Putamen (tissue), 1 donor: ENCODE measurements at regions not wholly inside any gene's neighbourhood (a gene's known extent, or its start where the extent isn't known, plus 50 kb on each side); places are given as distances from the start of the nearest gene placed in this dataset.
A peak's percentile ranks its signal among the peaks of the same experiment; 100 is the strongest.

Experiments
- DNase-seq: peaks from one replicate; pipeline ENCODE4 v3.0.0-alpha.2; 2016; ENCODE audit warnings: low spot score

DNA sequence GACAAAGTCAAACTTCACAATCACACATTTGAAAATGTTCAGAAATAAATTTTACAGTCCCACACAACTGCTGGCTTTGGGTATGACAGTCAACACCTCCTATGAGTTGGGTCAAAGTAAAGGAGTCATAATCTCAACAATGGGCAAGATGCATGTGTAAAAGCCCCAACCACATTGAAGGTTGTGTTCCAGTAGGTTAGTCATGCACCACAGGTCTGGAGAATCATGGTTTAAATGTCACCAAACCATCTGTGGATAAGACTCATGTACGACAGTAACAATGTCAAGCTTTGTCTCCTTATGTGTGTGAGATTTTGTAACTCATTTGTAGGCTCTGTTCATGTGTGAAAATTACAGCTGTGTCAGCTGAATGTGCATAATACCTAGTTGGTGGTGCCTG is 1065.7 kb upstream of the AMELY start:
- DNase-seq: no peak

DNA sequence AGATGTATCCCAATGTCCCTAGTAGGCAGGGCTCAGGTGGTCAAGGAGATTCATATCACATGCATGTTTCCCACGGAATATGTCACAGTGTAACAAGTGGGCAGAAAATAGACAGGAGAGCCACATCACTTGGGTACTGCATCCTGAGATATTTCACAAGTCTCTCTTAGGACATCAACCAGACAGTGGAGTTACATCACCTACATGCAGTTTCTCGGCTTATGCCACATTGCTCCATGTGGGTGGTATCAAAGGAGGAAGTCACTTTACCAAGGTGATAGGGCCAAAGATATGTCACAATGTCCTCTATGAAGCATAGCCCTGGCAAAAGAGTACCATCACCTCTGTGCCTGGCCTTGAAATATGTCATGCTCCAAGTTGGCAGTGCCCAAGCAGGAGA is 1056.7 kb upstream of the AMELY start:
- DNase-seq: no peak

DNA sequence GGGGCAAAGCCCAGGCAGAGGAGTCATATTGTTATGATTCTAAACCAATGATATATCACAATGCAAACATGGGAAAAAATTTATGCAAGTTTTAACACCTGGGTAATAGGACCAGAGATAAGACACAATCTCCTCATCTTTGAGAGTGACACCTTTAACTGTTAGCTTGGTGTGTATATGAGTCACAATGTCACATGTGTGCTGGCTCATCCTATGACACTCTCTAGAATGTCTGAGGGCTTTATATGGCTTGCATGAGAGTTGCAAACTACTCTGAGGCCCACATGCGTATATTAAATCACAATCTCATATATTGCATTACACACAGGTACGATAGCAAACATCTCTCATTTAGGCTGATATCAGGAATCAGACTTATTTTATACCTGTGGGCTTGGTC is 1055.4 kb upstream of the AMELY start:
- DNase-seq: no peak

DNA sequence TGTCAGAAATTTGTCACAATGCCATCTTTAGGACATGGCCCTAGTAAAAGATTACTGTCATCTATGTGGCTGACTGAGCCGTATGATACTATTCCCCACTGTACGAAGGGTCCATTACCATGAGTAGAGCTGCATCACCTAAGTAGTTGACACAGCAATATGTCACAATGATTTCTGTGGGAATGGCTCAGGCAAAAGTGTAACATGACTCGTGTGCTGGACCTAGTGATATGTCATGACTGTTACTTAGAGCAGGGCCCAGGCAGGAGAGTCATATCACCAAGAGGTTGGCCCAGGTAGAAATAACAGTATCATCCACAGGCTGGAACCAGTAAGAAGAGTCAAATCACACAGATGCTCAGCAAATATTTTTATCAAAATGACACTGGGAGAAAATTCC is 1051.8 kb upstream of the AMELY start:
- no peak for DNase-seq

DNA sequence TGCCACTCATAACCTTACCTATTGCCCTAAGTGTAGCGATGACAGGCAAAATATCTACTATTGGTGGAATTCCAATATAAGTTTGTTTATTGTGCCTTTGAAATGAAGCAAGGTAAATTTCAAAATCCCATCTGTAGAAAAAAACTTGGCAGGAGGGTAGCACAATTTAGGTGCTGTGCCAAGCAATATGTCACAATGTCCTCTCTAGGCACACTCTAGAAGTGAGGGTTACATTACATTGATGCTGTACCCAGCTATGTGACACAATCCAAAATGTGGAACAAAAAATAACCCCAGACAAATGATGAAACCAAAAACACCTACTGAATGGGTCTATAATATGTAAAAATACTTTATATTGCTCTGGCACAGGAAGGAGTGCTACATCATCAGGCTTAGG is 1050.8 kb upstream of the AMELY start:
- DNase-seq: no peak

DNA sequence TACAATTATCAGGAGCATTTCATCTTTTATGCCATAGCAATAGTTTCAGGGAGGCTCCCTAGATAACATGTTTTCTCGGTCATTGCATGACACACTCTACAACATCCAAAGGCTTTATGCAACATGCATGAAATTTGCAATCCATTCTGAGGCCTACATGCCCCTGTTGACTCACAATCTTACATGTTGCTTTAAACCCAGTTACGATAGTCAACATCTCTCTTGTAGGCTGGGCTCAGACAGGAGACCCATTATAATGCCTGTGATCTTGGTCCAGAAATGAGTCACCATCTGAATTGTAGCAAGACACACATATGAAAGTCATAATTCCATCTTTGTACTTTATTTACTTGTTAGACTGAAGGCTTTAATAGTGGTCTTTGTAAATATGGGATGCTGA is 1050.3 kb upstream of the AMELY start:
- no peak for DNase-seq

DNA sequence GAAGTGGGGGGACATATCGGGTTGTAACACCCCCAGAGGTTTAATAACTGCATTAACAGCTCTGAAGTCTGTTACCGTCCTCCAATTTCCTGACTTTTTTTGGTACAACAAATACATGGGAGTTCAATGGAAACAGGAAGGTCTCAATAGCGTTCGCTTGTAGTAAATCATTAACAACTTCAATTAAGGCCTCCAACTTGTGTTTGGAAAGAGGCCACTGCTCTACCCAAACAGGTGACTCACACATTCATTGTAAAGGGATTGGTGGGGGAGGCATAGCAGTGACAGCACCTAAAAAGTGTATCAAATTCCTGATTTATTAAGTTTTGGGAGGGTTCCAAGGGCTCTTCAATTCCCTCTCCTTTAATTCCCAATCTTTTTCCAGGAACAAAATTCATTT is 1046.2 kb upstream of the AMELY start:
- DNase-seq: no peak

DNA sequence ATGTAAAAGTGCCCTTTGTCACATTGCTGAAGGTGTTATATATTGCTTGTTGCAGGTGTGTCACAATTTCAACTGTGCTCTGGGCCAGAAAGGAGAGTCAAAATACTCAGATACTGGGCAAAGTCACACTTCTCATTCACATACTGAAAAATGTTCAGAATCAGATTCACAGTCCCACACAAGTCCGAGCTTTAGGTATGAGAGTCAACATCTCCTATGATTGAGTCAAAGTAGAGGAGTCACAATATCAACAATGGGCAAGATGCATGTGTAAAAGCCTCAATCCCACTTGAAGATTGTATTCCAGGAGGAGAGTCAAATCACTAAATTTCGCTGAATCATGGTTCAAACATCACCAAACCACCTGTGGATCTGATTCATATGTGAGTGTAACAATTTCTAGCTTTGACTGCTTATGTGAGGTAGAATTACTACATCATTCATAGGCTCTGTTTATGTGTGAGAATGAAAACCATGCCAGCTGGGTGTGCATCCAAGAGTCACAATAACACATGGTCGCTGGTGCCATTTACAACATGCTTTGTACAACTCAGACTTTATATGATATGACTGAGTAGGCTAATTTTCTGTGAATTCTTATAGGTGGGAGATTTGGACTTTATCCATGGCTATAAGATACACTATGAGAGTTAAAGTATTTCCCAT is 1039.8 kb upstream of the AMELY start:
- DNase-seq: no peak

DNA sequence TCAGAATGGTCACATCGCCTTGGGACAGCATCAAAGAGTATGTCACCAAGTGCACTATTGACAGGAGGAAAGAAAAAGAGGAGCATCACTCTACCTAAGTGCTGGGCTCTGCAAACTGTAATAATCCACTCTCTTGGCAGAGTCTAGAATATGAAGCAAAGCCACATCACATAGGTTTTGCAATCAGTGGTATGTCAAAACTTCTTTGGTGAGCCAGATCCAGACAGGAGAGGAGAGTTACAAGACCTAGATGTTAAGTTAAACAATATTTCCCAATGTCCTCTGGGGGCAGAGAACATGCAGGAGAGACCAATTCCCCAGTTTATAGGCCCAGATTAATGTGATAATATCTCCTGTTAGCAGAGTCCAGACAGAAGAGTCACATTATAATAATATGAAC is 1032.6 kb upstream of the AMELY start:
- no peak for DNase-seq

DNA sequence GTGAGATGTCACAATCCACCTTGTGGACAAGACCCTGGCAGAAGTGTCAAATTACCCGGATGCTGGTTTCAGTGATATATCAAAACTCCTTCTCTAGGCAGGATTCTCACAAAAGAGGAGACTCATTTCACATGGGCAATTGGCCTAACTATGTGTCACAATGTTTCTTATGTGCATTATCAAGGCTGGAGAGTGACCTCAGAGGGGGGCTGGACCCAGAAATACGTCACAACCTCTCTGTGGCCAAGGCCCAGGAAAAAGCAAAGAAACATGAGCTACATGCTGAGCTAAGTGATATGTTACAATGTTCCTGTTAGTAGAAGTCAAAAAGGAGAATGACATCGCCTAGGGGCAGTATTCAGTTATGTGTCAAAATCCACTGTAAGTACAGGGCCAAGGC is 1031.2 kb upstream of the AMELY start:
- DNase-seq: no peak

DNA sequence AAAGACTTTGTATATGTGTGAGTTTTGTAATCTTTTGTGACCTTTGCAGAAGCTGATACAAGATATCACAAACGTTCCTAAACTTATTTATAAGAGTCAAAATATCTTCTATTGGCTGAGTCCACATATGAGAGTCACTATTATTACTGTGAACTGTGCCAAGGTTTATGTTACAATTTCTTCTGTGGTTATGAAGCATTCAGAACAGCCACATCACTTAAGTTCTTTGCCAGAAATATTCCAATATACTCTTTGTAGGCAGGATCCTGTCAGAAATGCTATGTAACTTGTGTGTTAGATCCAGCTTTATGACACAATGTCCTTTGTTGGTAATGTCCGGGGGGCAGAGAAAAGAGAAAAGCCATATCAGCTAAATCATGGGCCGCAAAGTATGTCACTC is 1030.3 kb upstream of the AMELY start:
- no peak for DNase-seq

DNA sequence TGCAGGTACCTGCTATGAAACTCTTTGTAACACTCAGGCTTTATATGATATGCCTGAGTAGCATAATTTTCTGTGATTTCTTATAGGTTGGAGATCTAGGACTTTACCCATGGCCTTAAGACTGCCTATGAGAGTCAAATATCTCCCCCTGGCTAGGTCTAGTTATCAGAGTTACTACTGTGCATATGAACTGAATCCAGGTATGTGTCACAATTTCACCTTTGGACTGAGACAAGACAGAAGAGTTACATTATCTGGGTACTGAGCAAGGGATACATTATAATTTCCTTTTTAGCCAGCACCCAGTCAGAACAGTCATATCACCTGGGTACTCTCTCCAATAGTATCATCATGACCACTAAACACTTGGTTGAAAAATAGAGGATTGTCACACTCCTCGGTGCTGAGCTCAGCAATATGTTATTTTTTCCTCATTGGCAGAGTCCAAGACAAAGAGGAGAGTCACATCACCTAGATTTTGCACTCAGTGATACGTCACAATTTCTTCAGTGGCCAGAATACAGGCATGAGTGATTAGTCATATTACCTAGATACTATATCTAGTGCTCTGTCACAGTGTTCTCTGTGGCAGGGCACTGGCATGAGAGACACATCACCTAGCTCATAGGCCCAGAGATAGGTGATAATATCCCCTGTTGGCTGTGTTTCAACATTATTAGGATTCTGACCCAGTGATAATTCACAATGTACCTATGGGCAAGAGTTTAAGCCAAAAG is 1027.6 kb upstream of the AMELY start:
- no peak for DNase-seq

DNA sequence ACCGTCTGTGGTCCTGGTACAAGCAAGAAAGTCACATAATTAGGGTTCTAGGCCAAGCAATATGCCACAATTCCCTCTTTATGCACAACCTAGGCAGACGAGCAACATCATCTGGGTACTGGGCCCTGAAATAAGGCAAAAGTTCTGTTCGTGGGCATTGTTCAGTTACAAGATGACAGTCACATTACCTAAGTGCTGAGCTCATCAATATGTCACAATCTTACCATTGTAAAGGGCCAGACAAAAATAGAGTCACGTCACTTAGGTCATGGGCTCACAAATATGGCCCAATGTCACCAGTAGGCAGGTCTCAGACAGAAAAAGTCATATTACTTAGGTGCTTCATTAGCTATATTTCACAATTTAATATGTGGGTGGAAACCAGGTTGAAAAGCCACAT is 1025.3 kb upstream of the AMELY start:
- DNase-seq: no peak

DNA sequence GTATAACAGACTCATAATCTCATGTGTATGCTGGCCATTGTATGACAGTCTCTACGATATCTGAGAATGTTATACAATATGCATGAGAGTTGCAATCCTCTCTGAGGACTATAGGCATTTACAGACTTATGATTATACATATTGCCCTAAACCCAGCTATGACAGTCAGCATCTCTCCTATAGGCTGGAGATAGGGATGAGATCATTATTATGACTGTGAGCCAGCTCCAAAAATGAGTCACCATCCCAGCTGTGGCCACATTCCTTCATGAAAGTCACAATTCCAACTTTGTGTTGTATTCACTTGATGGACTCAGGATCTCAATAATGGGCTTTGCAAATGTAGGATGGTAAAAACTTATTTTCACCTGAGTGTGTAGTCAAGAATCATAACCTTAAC is 1024.5 kb upstream of the AMELY start:
- DNase-seq: peak; percentile 0

DNA sequence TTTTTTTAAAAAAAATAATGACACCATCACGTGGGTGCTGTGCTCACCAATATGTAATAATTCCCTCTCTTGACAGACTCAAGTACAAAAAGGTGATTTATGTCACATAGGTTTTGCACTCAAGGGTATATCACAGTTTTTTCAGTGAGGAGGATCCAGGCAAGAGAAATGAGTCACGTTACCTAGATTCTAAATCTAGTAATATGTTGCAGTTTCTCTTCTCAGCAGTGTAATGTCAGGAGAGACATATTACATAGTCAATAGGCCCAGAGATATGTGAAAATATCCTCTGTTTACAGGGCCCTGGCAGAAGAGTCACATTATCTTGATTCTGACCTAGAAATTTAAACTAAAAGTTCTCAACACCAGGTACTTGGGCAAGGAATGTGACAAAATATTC is 1024.1 kb upstream of the AMELY start:
- DNase-seq: no peak

DNA sequence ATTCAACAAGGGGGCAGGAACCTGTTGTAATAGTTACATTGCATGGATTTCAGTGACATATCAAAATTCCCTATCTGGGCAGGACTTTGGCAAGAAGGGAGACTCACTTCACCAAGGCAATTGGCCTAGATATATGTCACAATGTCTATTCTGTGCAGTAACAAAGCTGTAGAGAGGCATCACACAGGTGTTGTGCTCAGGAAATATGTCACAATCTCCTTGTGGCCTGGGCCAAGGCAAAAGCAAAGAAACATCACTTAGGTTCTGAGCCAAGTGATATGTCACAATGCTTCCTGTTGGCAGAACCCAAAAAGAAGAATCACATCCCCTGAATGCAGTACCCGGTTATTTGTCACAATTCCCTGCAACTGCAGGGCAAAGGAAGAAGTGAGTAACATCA is 1020.9 kb upstream of the AMELY start:
- no peak for DNase-seq

DNA sequence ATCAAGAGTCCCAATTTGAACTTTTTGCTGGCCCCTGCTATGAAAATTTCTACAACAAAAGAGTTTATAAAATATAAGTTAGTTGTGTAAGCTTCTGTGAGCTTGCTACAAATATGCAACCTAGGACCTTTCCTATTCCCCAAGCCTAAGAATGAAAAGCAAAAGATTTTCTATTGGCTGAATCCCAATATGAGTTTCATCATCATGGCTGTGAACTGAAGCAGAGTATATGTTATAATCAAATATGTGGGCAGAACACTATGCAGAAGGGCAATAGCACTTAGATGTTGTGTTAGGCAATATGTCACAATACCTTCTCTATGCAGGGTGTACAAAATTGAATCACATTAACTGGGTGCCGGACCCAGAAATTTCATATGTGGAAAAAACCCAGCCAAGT is 1018.3 kb upstream of the AMELY start:
- DNase-seq: no peak

DNA sequence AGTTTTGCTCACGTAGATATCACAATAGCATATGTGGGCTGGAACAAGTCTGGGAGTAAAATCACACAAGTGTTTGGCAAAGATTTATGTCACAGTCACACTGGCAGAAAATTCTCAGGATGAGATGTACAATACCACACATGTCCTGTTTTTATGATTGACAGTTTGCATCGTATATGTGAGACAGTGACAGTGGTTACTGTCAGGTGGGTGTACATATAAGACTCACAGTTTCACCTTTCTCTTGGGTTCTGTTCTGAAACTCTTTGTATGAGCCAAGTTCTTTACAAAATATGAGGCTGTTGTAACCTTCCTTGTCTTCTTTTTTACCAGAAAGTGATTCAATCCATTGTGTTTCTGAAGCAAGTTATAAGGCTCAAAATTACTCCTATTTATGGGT is 1012.5 kb upstream of the AMELY start:
- DNase-seq: no peak

DNA sequence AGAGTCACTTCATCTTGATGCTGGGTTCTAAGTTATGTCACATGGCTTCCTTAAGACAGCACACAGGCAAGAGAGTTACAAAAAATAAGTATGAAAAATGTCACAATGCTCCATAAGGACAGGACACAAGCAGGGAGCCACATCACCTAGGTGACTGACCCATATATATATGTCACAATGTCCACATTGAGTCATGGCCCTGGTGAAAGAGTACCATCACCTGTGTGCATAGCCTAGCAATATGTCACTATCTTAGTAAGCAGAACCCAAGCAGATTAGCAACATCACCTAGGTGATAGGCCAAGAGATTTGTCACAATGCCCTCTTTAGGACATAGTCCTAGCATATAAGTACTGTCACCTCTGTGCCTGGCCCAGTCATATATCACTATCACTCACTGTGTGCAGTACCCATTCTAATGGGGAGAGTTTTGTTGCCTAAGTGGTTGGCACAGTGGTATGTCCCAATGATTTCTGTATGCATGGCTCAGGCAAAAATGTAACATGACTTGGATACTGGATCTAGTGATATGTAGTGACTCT is 1012.0 kb upstream of the AMELY start:
- no peak for DNase-seq

DNA sequence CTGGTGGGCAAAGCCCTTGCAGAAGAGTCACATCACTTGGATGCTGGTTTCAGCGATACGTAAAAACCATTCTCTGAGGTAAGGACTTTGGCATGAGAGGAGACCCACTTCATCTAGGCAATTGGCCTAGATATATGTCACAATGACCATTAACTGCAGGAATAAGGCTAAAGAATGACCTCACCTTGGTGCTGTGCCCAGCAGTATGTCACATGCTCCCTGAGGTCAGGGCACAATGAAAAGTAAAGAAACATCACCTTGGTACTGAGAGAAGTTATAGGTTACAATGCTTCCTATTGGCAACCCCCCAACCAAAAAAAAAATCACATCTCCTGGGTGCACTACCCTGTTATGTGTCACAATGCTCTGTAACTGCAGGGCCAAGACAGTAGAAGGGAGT is 1008.8 kb upstream of the AMELY start:
- no peak for DNase-seq

DNA sequence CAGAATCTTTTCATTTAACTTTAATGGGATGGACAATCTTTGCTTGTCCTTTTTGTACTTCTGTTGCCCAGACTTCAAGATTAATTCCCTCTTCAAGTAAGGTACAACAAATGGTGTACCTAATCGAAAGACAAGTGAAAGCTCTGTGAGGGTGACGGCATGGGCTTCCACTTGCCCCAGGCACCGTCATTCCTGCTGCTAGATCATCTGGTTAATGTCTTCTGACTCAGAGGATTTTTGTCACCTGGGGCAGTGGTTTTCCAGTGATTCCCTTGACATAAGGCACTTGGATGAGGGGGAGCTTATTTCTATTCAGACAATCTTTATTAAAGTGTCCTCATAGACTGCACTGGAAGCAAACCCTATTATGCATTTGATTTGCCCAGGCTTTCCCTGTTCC is 977.0 kb upstream of the AMELY start:
- no peak for DNase-seq

DNA sequence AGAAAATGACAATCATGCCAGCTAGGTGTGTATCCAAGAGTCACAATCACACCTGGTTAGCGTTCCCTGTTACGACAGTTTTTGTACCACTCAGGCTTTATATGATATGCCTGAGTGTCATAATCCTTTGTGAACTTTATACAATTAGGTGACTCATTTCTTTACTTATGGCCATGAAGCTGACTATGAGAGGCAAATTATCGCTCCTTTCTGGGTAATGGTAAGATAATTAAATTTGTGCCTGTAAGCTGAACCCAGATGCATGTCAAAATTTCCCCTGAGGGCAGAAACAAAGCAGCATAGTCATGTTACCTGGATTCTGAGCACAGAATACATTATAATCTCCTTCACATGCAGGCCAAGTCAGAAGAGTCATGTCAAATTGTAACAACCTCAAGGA is 970.1 kb upstream of the AMELY start:
- no peak for DNase-seq

DNA sequence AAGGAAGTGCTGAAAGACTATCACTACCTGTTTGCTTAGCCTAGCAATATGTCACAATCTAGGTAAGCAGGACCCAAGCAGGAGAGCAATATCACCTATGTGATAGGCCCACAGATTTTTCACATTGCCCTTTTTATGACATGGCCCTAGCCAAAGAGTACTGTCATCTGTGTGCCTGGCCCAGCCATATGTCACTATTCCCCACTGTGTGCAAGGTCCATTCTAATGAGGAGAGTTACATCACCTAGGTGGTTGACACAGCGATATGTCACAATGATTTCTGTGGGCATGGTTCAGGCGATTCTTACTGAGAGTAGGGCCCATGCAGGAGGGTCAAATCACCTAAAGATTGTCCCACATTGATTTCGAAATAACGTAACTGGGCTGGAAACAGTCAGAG is 967.7 kb upstream of the AMELY start:
- DNase-seq: no peak

DNA sequence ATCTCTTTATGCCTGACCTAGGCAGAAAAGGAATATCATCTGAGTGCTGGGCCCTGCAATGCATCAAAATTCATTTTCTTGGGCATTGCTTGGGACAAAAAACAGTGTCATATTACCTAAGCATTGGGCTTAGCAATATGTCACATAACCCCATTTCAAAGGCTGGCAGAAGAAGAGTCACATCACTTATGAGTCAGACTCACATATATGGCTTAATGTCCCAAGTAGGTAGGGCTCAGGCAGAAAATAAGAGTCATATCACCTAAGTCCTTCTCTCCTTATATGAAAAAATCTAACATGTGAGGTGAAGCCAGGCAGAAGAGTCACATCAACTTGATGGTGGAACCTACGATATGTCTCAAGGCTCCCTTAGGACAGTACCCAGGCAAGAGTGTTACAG is 967.2 kb upstream of the AMELY start:
- no peak for DNase-seq
